ENCODE measurements at regions not wholly inside any gene's neighbourhood (a gene's known extent, or its start where the extent isn't known, plus 50 kb on each side); places are given as distances from the start of the nearest gene placed in this dataset.

DNA sequence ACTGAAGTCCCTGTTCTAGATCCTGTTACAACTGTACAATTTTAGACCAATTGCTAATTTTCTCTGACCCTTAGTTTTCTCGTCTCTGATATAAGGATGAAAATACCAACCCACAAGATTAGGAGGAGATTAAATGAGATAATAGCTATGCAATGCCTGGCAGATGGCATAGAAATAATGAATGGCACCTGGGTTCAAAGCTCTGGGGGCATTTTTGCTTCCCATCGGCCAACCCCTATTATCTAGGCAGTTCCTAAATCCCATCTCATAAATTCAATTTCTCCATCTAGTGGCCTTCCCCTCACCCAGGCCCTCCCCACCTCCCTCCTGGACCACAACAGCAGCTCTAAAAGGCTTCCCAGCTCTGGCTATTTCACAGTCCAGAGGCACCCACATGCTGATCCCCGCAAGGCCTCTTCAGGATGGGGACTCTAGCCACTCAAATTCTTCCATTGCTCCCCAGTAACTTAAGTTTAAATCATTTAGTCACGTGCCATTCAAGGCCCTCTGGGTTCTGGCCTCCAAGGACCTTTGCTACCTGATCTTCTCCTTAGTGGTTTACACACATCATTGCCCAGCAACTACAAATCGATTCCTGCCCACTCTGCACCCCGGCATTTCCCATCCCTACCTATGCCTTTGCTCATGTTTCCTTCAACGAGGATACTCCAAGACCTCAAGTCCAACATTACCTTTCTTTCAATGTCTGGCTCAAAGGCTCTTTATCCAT lies 202.4 kb upstream of the KLF14 start:
- H3K9me3 ChIP-seq: no peaks in the 10 kb centered on the region
- no peak overlapping the region for H3K4me3 ChIP-seq (ENCODE audit: low read depth, low read length)
- CTCF ChIA-PET: interaction anchor here (1.4 kb wide), 1 partner anchor 39 kb away, joined by 4 read pairs; no protein-coding TSS in a partner anchor
- intact Hi-C loops (cut with micrococcal nuclease; ENCODE audit: unreplicated experiment): no loop called here
- Mint-ChIP-seq H3K27me3 (ENCODE audit: insufficient read depth, unreplicated experiment) (no peaks in the 10 kb centered on the region), H3K4me1 (ENCODE audit: low read depth, unreplicated experiment) (peaks cover 23% of the 10 kb centered on the region), H3K27ac (ENCODE audit: unreplicated experiment) (no peak overlapping the region), H3K9me3 (ENCODE audit: unreplicated experiment) (no peaks in the 10 kb centered on the region), H3K36me3 (ENCODE audit: insufficient read depth, unreplicated experiment) (peaks cover 6% of the 10 kb centered on the region), H3K4me3 (ENCODE audit: unreplicated experiment) (no peak overlapping the region)
- BruUV-seq (replicated peaks): no TSS peak
- TF ChIP-seq, protein P1, sequence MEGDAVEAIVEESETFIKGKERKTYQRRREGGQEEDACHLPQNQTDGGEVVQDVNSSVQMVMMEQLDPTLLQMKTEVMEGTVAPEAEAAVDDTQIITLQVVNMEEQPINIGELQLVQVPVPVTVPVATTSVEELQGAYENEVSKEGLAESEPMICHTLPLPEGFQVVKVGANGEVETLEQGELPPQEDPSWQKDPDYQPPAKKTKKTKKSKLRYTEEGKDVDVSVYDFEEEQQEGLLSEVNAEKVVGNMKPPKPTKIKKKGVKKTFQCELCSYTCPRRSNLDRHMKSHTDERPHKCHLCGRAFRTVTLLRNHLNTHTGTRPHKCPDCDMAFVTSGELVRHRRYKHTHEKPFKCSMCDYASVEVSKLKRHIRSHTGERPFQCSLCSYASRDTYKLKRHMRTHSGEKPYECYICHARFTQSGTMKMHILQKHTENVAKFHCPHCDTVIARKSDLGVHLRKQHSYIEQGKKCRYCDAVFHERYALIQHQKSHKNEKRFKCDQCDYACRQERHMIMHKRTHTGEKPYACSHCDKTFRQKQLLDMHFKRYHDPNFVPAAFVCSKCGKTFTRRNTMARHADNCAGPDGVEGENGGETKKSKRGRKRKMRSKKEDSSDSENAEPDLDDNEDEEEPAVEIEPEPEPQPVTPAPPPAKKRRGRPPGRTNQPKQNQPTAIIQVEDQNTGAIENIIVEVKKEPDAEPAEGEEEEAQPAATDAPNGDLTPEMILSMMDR (IDR thresholded peaks at IDR 0.05; ENCODE audit: insufficient read depth in 1 of 2, low read depth in 1 of 2, low read length in 1 of 2, severe bottlenecking in 1 of 2, unreplicated experiment in 1 of 2): no peak
- no peaks in the 10 kb centered on the region for H3K4me1 ChIP-seq
- H3K27me3 ChIP-seq (replicated peaks; ENCODE audit: control insufficient read depth, insufficient read depth, low read length): no peaks in the 10 kb centered on the region
- POLR2A ChIA-PET: no interaction called here
- H3K36me3 ChIP-seq (ENCODE audit: control insufficient read depth, insufficient read depth, low read length): no peaks in the 10 kb centered on the region
- no peak for DNase-seq

DNA sequence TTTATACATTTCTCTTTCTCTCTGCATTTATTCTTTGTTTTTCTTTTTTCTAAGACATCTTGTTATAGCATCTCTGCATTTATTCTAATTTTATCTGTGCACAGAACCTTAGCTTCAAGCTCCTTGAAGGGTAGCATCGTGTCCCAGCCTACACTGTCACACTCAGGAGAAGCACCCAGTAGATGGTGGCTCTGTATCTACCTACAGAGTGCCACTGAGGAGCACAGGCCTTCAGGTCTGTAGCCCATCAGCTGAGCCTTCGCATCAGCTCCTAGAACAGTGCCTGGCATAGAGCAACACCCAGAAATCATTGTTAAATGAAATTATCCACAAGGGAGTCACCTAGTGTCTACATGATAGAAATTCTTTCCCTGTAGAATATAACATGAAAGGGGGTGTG lies 203.0 kb upstream of the KLF14 start:
- Mint-ChIP-seq H3K36me3 (ENCODE audit: insufficient read depth, unreplicated experiment) (peaks cover 6% of the 10 kb centered on the region), H3K27me3 (ENCODE audit: insufficient read depth, unreplicated experiment) (no peaks in the 10 kb centered on the region), H3K4me1 (ENCODE audit: low read depth, unreplicated experiment) (peaks cover 23% of the 10 kb centered on the region), H3K27ac (ENCODE audit: unreplicated experiment) (no peak overlapping the region), H3K9me3 (ENCODE audit: unreplicated experiment) (no peaks in the 10 kb centered on the region), H3K4me3 (ENCODE audit: unreplicated experiment) (no peak overlapping the region)
- no peaks in the 10 kb centered on the region for H3K27me3 ChIP-seq (replicated peaks; ENCODE audit: control insufficient read depth, insufficient read depth, low read length)
- ChIA-PET POLR2A (no interaction called here), CTCF (no interaction called here)
- no peaks in the 10 kb centered on the region for H3K4me1 ChIP-seq
- DNase-seq: no peak
- no peaks in the 10 kb centered on the region for H3K9me3 ChIP-seq
- no TSS peak for BruUV-seq (replicated peaks)
- TF ChIP-seq, protein P1 (IDR thresholded peaks at IDR 0.05; ENCODE audit: insufficient read depth in 1 of 2, low read depth in 1 of 2, low read length in 1 of 2, severe bottlenecking in 1 of 2, unreplicated experiment in 1 of 2): no peak
- intact Hi-C loops (cut with micrococcal nuclease; ENCODE audit: unreplicated experiment): no loop called here
- H3K4me3 ChIP-seq (ENCODE audit: low read depth, low read length): no peak overlapping the region
- H3K36me3 ChIP-seq (ENCODE audit: control insufficient read depth, insufficient read depth, low read length): no peaks in the 10 kb centered on the region

DNA sequence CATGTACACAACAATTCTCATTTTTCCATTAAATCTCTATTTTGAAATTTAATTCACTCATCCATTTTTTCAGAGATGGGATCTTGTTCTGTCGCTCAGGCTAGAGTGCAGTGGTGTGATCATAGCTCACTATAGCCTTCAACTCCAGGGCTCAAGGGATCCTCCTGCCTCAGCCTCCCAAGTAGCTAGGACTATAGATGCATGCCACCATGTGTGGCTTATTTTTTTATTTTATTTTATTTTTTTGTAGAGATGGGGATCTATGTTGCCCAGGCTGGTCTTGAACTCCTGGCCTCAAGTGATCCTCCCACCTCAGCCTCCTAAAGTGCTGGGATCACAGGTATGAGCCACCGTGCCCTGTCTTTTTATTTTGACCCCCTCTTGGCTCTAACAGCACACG lies 203.8 kb upstream of the KLF14 start:
- H3K27me3 Mint-ChIP-seq (ENCODE audit: insufficient read depth, unreplicated experiment): no peaks in the 10 kb centered on the region
- no TSS peak for BruUV-seq (replicated peaks)
- no peaks in the 10 kb centered on the region for H3K4me1 ChIP-seq
- POLR2A ChIA-PET: no interaction called here
- H3K36me3 ChIP-seq (ENCODE audit: control insufficient read depth, insufficient read depth, low read length): no peaks in the 10 kb centered on the region
- no peak for DNase-seq
- TF ChIP-seq, protein P1 (IDR thresholded peaks at IDR 0.05; ENCODE audit: insufficient read depth in 1 of 2, low read depth in 1 of 2, low read length in 1 of 2, severe bottlenecking in 1 of 2, unreplicated experiment in 1 of 2): no peak
- no peak overlapping the region for H3K4me3 ChIP-seq (ENCODE audit: low read depth, low read length)
- H3K27ac Mint-ChIP-seq (ENCODE audit: unreplicated experiment): no peak overlapping the region
- peaks cover 6% of the 10 kb centered on the region for H3K36me3 Mint-ChIP-seq (ENCODE audit: insufficient read depth, unreplicated experiment)
- H3K27me3 ChIP-seq (replicated peaks; ENCODE audit: control insufficient read depth, insufficient read depth, low read length): no peaks in the 10 kb centered on the region
- intact Hi-C loops (cut with micrococcal nuclease; ENCODE audit: unreplicated experiment): no loop called here
- peaks cover 23% of the 10 kb centered on the region for H3K4me1 Mint-ChIP-seq (ENCODE audit: low read depth, unreplicated experiment)
- no peaks in the 10 kb centered on the region for H3K9me3 ChIP-seq
- no peak overlapping the region for H3K4me3 Mint-ChIP-seq (ENCODE audit: unreplicated experiment)
- CTCF ChIA-PET: no interaction called here
- no peaks in the 10 kb centered on the region for H3K9me3 Mint-ChIP-seq (ENCODE audit: unreplicated experiment)
